Fibroblast of skin of scalp (primary cell): ENCODE measurements at regions not wholly inside any gene's neighbourhood (a gene's known extent, or its start where the extent isn't known, plus 50 kb on each side); places are given as distances from the start of the nearest gene placed in this dataset.
A peak's percentile ranks its signal among the peaks of the same experiment; 100 is the strongest.
"Not testable (repeated sequence)": the region's sequence is repeated elsewhere in the genome, so short reads cannot be mapped to it uniquely, and the experiment has no call there.

Source experiments
- DNase-seq: peaks from one replicate; pipeline ENCODE4 v3.0.0-alpha.2; 2013

- DNase-seq: peak; percentile 5
Measured at GRCh38 chr4:118504927-118505326, 152.1 kb upstream of the PRSS12 start.

GRCh38 chr4:118505491-118505890 lies 152.7 kb upstream of the PRSS12 start:
- DNase-seq: not testable (repeated sequence)

- DNase-seq: peak; percentile 12
Measured at GRCh38 chr4:118512870-118513269, 160.1 kb upstream of the PRSS12 start.

- not testable (repeated sequence) for DNase-seq
Measured at GRCh38 chr4:118514332-118514731, 161.5 kb upstream of the PRSS12 start.

GRCh38 chr4:118516107-118516506 lies 163.3 kb upstream of the PRSS12 start:
- DNase-seq: peak; percentile 12

GRCh38 chr4:118530107-118530506 lies 155.1 kb upstream of the METTL14 start:
- DNase-seq: not testable (repeated sequence)

GRCh38 chr4:118531947-118532346 lies 153.2 kb upstream of the METTL14 start:
- not testable (repeated sequence) for DNase-seq

- DNase-seq: not testable (repeated sequence)
Measured at GRCh38 chr4:118535788-118536187, 149.4 kb upstream of the METTL14 start.

GRCh38 chr4:118539412-118540077 lies 145.6 kb upstream of the METTL14 start:
- peak; percentile 31 for DNase-seq

GRCh38 chr4:118556576-118556975 lies 128.6 kb upstream of the METTL14 start:
- not testable (repeated sequence) for DNase-seq

- peak; percentile 76 for DNase-seq
Measured at GRCh38 chr4:118557298-118557851, 127.8 kb upstream of the METTL14 start.

- DNase-seq: not testable (repeated sequence)
Measured at GRCh38 chr4:118558188-118558587, 127.0 kb upstream of the METTL14 start.

- DNase-seq: not testable (repeated sequence)
Measured at GRCh38 chr4:118561559-118561958, 123.6 kb upstream of the METTL14 start.

GRCh38 chr4:118566003-118566513 lies 119.1 kb upstream of the METTL14 start:
- DNase-seq: peak; percentile 99

GRCh38 chr4:118572991-118573390 lies 112.2 kb upstream of the METTL14 start:
- DNase-seq: not testable (repeated sequence)

- DNase-seq: not testable (repeated sequence)
Measured at GRCh38 chr4:118574251-118574913, 110.8 kb upstream of the METTL14 start.

GRCh38 chr4:118575057-118575456 lies 110.1 kb upstream of the METTL14 start:
- DNase-seq: peak; percentile 47

GRCh38 chr4:118575726-118576125 lies 109.5 kb upstream of the METTL14 start:
- not testable (repeated sequence) for DNase-seq

- not testable (repeated sequence) for DNase-seq
Measured at GRCh38 chr4:118576709-118577219, 108.4 kb upstream of the METTL14 start.

GRCh38 chr4:118585015-118585414 lies 100.2 kb upstream of the METTL14 start:
- no peak for DNase-seq

GRCh38 chr4:118586357-118586790 lies 98.8 kb upstream of the METTL14 start:
- no peak for DNase-seq

GRCh38 chr4:118587116-118587831 lies 97.9 kb upstream of the METTL14 start:
- no peak for DNase-seq

GRCh38 chr4:118587946-118588345 lies 97.2 kb upstream of the METTL14 start:
- no peak for DNase-seq
